ENCODE measurements at regions not wholly inside any gene's neighbourhood (a gene's known extent, or its start where the extent isn't known, plus 50 kb on each side); places are given as distances from the start of the nearest gene placed in this dataset.
"Not testable (repeated sequence)": the region's sequence is repeated elsewhere in the genome, so short reads cannot be mapped to it uniquely, and the experiment has no call there.

GRCh38 chr1:83485314-83486019 lies 513.5 kb downstream of the TTLL7 start:
- DNase-seq (ENCODE audit: low read depth in 2 of 3, low spot score in 2 of 3), result not testable (repeated sequence)

- not testable (repeated sequence) for DNase-seq (ENCODE audit: low read depth in 2 of 3, low spot score in 2 of 3)
Observed at GRCh38 chr1:83481284-83481683, 517.6 kb downstream of the TTLL7 start.

GRCh38 chr1:83479591-83480239 lies 519.2 kb downstream of the TTLL7 start:
- DNase-seq (ENCODE audit: low read depth in 2 of 3, low spot score in 2 of 3), result not testable (repeated sequence)

- DNase-seq (ENCODE audit: low read depth in 2 of 3, low spot score in 2 of 3), result not testable (repeated sequence)
Observed at GRCh38 chr1:83478127-83478526, 520.8 kb downstream of the TTLL7 start.

- DNase-seq (ENCODE audit: low read depth in 2 of 3, low spot score in 2 of 3), result not testable (repeated sequence)
Observed at GRCh38 chr1:83476518-83476917, 522.4 kb downstream of the TTLL7 start.

GRCh38 chr1:83474946-83475345 lies 524.0 kb downstream of the TTLL7 start:
- not testable (repeated sequence) for DNase-seq (ENCODE audit: low read depth in 2 of 3, low spot score in 2 of 3)

GRCh38 chr1:83473986-83474385 lies 524.9 kb downstream of the TTLL7 start:
- DNase-seq (ENCODE audit: low read depth in 2 of 3, low spot score in 2 of 3), result not testable (repeated sequence)

- DNase-seq (ENCODE audit: low read depth in 2 of 3, low spot score in 2 of 3), result not testable (repeated sequence)
Observed at GRCh38 chr1:83472066-83472465, 526.9 kb downstream of the TTLL7 start.

- DNase-seq (ENCODE audit: low read depth in 2 of 3, low spot score in 2 of 3), result not testable (repeated sequence)
Observed at GRCh38 chr1:83471272-83471671, 527.7 kb downstream of the TTLL7 start.

GRCh38 chr1:83468336-83468735 lies 530.6 kb downstream of the TTLL7 start:
- not testable (repeated sequence) for DNase-seq (ENCODE audit: low read depth in 2 of 3, low spot score in 2 of 3)

GRCh38 chr1:83457735-83458248 lies 541.1 kb downstream of the TTLL7 start:
- not testable (repeated sequence) for DNase-seq (ENCODE audit: low read depth in 2 of 3, low spot score in 2 of 3)

- not testable (repeated sequence) for DNase-seq (ENCODE audit: low read depth in 2 of 3, low spot score in 2 of 3)
Observed at GRCh38 chr1:83457281-83457680, 541.7 kb downstream of the TTLL7 start.

- DNase-seq (ENCODE audit: low read depth in 2 of 3, low spot score in 2 of 3), result not testable (repeated sequence)
Observed at GRCh38 chr1:83455753-83456152, 543.2 kb downstream of the TTLL7 start.

GRCh38 chr1:83445873-83446272 lies 553.1 kb downstream of the TTLL7 start:
- DNase-seq (ENCODE audit: low read depth in 2 of 3, low spot score in 2 of 3), result not testable (repeated sequence)

- not testable (repeated sequence) for DNase-seq (ENCODE audit: low read depth in 2 of 3, low spot score in 2 of 3)
Observed at GRCh38 chr1:83442412-83442811, 556.5 kb downstream of the TTLL7 start.

- not testable (repeated sequence) for DNase-seq (ENCODE audit: low read depth in 2 of 3, low spot score in 2 of 3)
Observed at GRCh38 chr1:83440586-83440985, 558.3 kb downstream of the TTLL7 start.

- DNase-seq (ENCODE audit: low read depth in 2 of 3, low spot score in 2 of 3), result not testable (repeated sequence)
Observed at GRCh38 chr1:83440021-83440420, 558.9 kb downstream of the TTLL7 start.

- DNase-seq (ENCODE audit: low read depth in 2 of 3, low spot score in 2 of 3), result not testable (repeated sequence)
Observed at GRCh38 chr1:83438316-83438715, 560.6 kb downstream of the TTLL7 start.

GRCh38 chr1:83435336-83435735 lies 563.6 kb downstream of the TTLL7 start:
- DNase-seq (ENCODE audit: low read depth in 2 of 3, low spot score in 2 of 3), result not testable (repeated sequence)

GRCh38 chr1:83427566-83427965 lies 571.4 kb downstream of the TTLL7 start:
- not testable (repeated sequence) for DNase-seq (ENCODE audit: low read depth in 2 of 3, low spot score in 2 of 3)

- not testable (repeated sequence) for DNase-seq (ENCODE audit: low read depth in 2 of 3, low spot score in 2 of 3)
Observed at GRCh38 chr1:83423382-83423781, 575.5 kb downstream of the TTLL7 start.

- no peak for DNase-seq (ENCODE audit: low read depth in 2 of 3, low spot score in 2 of 3)
Observed at GRCh38 chr1:83418558-83418957, 580.4 kb downstream of the TTLL7 start.
